HG02885 (cell line): ENCODE measurements at regions not wholly inside any gene's neighbourhood (a gene's known extent, or its start where the extent isn't known, plus 50 kb on each side); places are given as distances from the start of the nearest gene placed in this dataset.

Source experiments
- ATAC-seq: cut with Tn5 transposase; IDR thresholded peaks from one replicate; pipeline ENCODE4 v1.9.1; 2021; ENCODE audit warnings: mild to moderate bottlenecking; ENCODE audit not compliant: unreplicated experiment, poor library complexity

DNA sequence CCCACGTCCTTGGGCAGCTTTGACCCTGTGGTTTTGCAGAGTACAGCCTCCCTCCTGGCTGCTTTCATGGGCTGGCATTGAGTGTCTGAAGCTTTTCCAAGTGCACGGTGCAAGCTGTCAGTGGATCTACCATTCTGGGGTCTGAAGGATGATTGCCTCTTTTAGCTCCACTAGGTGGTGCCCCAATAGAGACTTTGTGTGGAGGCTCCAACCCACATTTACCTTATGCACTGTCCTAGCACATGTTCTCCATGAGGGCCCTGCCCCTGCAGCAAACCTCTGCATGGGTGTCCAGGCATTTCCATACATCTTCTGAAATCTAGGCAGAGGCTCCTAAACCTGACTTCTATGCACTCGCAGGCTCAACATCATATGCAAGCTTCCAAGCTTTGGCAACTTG lies 644.2 kb upstream of the CDH9 start:
- ATAC-seq: no peak

- no peak for ATAC-seq
Observed at GRCh38 chr5:27652505-27652904, 614.1 kb upstream of the CDH9 start.

DNA sequence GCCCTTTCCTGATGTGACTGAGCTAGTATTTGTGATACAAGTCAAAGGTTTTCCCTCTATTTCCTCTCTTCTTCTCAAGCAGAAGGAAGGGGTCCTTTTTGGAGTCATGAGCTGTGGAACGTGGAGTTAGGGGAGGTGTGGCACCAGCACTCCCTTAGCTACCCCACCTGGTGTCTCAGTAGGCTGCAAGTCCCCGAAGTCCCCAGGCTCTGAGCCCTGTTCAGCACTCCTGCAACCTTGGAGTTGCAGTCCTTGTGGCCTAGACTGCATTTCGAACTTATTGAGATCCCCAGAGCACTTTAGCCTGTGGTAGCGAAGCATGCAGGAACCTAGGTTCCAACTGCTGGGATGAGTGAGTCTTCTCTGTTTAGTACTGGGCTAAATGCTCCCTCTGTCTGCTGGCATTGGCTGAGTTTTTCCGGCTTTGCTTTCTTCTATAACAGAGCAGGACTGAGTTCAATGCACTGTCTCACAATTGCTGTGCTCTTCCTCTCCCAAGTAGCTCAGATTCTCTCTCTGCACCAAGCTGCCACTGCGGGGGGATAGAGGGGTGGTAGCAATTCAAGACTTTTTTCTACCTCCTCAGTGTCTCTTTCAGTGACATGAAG lies 600.7 kb upstream of the CDH9 start:
- ATAC-seq: no peak

DNA sequence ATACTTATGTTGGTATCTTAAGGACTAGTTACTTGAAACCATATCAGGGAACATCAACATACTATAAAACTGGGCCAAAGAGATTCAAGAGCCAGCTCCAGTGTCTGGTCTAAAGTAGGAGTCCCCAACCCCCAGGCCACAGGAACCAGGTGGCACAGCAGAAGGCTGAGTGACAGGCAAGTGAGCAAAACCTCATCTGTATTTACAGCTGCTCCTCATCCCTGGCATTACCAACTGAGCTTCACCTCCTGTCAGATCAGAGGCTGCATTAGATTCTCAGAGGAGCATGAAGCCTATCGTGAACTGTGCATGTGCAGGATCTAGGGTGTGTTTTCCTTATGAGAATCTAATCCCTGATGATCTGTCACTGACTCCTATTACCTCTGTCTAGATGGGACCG lies 581.6 kb upstream of the CDH9 start:
- no peak for ATAC-seq

DNA sequence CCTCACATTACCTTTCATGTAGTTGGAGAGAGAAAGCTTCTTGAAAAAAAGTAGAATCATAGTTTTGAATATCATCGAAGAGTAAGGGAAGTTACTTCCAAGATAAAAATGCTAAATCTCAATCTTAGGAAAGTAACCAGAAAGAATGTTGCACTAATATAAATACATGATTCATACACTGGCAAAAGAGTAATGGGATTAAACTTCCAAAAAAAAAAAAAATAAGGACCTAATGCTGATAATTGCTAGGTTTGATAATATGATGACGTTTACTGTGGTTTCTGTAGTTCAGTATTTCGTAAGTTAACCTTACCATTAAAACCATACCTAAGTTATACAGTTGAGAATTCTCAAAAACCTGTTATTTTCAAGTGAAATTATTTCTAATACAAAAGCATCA lies 573.8 kb upstream of the CDH9 start:
- no peak for ATAC-seq

DNA sequence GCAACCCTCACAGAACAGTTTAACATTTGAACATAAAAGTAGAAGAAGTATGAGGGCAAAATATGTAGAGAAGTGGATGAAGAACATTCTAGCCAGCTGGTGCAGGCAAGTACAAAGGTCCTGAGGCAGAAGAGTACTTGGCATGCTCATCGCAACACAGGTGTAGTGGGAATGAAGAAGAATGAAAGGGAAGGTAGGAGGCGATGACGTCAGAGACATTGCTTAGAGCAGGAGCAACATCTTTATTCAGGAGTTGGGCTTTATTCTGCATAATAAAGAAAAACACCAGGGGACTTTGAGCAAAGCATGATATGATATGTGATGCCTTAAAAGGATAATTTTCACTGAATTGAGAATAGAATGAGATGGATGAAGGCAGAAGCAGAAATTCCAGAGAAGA lies 570.6 kb upstream of the CDH9 start:
- ATAC-seq: no peak

- no peak for ATAC-seq
Observed at GRCh38 chr5:27598576-27598975, 560.2 kb upstream of the CDH9 start.

- ATAC-seq: no peak
Observed at GRCh38 chr5:27594141-27594540, 555.8 kb upstream of the CDH9 start.

DNA sequence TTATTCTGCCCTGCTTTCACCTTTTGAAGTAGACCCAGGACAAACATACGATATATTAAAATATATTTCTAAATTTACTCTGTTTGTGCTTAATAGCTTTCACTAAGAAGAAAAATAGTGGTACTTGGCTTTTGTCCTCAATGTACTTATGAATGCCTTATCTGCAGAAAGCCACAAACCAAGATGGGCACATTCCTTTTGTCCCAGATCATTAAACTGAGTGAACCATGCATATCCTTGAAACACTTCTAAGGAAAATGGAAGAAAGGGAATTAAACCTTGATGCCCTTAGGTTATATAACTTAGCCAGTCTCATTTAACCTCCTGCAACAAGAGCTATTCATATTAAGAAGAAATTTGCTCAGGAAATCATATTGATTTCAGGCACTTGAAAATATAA lies 553.8 kb upstream of the CDH9 start:
- no peak for ATAC-seq

DNA sequence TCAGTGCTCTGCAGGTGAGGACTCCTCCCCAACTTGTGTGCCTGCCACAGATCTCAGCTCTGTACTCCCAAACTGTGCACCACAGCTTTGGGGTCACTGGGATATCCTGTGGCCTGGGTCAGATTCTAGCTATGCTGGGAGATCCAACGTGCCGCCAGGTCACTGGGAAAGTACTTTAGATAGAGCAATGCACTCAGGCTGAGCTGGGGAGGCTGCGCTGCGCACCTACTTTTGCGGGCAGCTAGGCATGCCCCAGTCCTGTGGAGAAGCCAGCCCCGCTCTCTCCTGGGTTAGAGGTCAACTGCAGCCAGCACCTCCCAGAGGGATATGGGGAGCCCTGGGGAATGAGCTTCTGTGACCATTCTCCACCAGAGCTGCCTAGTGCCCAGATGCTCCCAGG lies 552.1 kb upstream of the CDH9 start:
- no peak for ATAC-seq

GRCh38 chr5:27578279-27578678 lies 539.9 kb upstream of the CDH9 start:
- no peak for ATAC-seq

- ATAC-seq: no peak
Observed at GRCh38 chr5:27571681-27572080, 533.3 kb upstream of the CDH9 start.

- ATAC-seq: no peak
Observed at GRCh38 chr5:27568811-27569210, 530.4 kb upstream of the CDH9 start.

GRCh38 chr5:27561408-27561807 lies 523.0 kb upstream of the CDH9 start:
- ATAC-seq: no peak

- ATAC-seq: no peak
Observed at GRCh38 chr5:27548484-27548883, 510.1 kb upstream of the CDH9 start.

DNA sequence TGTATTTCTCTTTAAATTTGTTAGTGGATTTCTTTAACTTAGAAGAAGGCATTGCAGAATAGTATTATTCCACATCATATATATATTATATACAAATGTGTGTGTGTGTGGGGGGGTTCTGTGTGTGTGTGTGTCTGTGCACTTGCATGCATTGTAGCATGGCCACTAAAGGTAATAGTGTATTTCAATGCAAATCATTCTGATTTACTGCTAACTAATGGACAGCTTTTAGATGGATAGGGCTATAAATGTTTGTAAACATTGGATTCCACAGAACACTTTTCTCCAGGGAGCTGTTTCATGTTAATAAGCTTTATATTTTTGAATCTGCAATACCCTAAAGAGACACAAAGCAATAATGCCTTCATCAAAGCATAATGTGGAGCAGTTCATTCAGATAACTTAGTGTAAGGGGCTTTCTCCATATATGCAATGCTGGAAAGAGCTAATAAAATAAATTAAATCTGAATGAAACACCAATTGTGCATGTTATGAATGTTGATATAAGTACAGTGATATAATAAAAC lies 496.7 kb upstream of the CDH9 start:
- ATAC-seq: no peak

- no peak for ATAC-seq
Observed at GRCh38 chr5:27532305-27532704, 493.9 kb upstream of the CDH9 start.

DNA sequence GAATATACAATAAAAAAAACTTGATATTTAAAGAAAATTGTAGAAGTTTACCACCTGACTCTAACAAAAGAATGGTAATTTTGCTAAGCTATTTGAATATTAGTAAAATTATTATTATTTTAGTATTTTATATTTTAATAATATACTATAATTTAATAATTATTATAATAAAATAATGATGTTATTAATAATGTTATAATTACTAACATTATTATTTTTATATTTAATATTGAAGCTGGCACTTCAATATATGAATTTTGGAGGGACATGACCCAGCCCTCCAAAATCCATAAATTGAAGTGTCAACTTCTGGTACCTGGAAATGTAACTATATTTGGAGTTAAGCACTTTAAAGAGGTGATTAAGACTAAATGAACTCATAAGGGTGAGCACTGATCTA lies 486.1 kb upstream of the CDH9 start:
- no peak for ATAC-seq

DNA sequence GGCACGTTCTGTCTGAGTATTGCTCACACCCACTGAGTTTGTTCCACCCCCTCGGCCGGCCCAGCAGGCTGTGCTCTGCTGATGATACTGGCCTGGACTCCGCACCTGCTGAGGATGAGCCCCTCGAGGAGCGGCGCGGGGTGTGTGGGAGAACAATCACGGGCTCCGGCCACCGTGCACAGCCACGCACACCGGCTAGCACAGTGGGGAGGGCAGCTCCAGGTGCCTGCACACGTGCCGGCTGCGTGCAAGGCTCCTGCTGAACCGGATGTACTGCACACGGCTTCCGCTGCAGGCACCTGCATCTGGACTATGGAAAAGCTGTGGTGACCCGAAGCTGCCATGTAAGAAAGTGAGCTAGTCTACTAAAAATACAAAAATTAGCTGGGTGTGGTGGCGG lies 485.2 kb upstream of the CDH9 start:
- ATAC-seq: no peak

GRCh38 chr5:27516437-27516836 lies 478.1 kb upstream of the CDH9 start:
- no peak for ATAC-seq

- no peak for ATAC-seq
Observed at GRCh38 chr5:27511061-27511460, 472.7 kb upstream of the CDH9 start.

DNA sequence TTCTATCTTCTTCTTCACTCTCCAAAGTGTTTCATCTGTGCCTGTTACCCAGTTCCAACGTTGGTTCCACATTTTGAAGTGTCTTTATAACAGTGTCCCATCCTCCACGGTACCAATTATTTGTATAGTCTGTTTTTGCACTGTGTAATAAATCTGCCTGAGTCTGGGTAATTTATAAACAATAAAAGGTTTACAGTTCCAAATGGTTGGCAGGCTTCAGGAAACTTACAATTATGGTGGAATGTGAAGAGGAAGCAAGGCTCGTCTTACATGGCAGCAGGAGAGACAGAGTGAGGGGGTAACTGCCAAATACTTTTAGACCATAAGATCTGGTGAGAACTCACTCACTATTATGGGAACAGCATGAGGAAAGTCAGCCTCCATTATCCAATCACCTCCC lies 465.4 kb upstream of the CDH9 start:
- no peak for ATAC-seq

GRCh38 chr5:27502236-27502635 lies 463.9 kb upstream of the CDH9 start:
- ATAC-seq: no peak
